GM10248 (cell line): ENCODE measurements at regions not wholly inside any gene's neighbourhood (a gene's known extent, or its start where the extent isn't known, plus 50 kb on each side); places are given as distances from the start of the nearest gene placed in this dataset.

ENCODE experiments used
- CTCF ChIA-PET: fragments of 300-600 bp; sonication (Branson Sonifier 250); formaldehyde crosslinking; extraction: SDS; loops from one replicate; lab custom pipeline; 2021; ENCODE audit warnings: antibody characterized with exemption; lab: Yijun Ruan, JAX
- POLR2A ChIA-PET: fragments of 350-650 bp; sonication (Branson Sonifier 250); formaldehyde crosslinking; extraction: SDS; loops from one replicate; lab custom pipeline; 2020; ENCODE audit warnings: antibody characterized with exemption; lab: Yijun Ruan, JAX
- DNase-seq: peaks from one replicate; pipeline ENCODE4 v3.0.0; 2012; ENCODE audit errors: extremely low spot score
- TF ChIP-seq, protein P1 (sequence below): IDR thresholded peaks from 2 replicates; pipeline ENCODE4 v1.5.1; 2012; ENCODE audit warnings: mild to moderate bottlenecking, low read depth; ENCODE audit errors: extremely low read depth, missing control alignments, control extremely low read depth

- POLR2A ChIA-PET: no interaction called here
- CTCF ChIA-PET: no interaction called here
- TF ChIP-seq, protein P1, sequence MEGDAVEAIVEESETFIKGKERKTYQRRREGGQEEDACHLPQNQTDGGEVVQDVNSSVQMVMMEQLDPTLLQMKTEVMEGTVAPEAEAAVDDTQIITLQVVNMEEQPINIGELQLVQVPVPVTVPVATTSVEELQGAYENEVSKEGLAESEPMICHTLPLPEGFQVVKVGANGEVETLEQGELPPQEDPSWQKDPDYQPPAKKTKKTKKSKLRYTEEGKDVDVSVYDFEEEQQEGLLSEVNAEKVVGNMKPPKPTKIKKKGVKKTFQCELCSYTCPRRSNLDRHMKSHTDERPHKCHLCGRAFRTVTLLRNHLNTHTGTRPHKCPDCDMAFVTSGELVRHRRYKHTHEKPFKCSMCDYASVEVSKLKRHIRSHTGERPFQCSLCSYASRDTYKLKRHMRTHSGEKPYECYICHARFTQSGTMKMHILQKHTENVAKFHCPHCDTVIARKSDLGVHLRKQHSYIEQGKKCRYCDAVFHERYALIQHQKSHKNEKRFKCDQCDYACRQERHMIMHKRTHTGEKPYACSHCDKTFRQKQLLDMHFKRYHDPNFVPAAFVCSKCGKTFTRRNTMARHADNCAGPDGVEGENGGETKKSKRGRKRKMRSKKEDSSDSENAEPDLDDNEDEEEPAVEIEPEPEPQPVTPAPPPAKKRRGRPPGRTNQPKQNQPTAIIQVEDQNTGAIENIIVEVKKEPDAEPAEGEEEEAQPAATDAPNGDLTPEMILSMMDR: no peak
- no peak for DNase-seq
These were observed 1355.6 kb downstream of the FAM133A start for GRCh38 chrX:95029571-95029970.

- TF ChIP-seq, protein P1: no peak
- ChIA-PET POLR2A (no interaction called here), CTCF (no interaction called here)
- no peak for DNase-seq
These were observed 1366.1 kb downstream of the FAM133A start for GRCh38 chrX:95040104-95040503.

- ChIA-PET CTCF (no interaction called here), POLR2A (no interaction called here)
- DNase-seq: no peak
- TF ChIP-seq, protein P1: no peak
These were observed 1370.3 kb downstream of the FAM133A start for GRCh38 chrX:95044331-95044730.

- CTCF ChIA-PET: no interaction called here
- TF ChIP-seq, protein P1: no peak
- no peak for DNase-seq
- POLR2A ChIA-PET: no interaction called here
These were observed 1382.0 kb downstream of the FAM133A start for GRCh38 chrX:95055991-95056390.

DNA sequence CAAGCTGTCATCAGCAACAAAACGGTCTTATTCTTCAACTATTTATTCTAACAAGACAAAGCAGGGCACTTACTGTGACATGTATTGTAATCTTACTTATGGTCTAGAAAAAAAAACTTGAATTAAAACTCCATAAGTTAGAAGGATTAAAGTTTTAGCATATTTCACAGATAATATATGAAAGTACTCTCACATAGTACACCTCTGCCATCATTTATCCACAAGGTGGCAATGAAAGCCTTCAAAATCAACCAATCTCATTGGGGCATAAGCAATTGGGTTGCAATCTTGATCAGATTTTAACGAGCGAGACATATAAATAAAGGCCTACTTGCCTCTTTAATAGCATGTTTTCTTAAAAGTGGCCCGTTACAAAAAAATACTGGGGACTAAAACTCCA is 1382.9 kb downstream of the FAM133A start:
- ChIA-PET CTCF (no interaction called here), POLR2A (no interaction called here)
- TF ChIP-seq, protein P1: no peak
- no peak for DNase-seq

- POLR2A ChIA-PET: no interaction called here
- TF ChIP-seq, protein P1: no peak
- no peak for DNase-seq
- CTCF ChIA-PET: no interaction called here
These were observed 1383.3 kb downstream of the FAM133A start for GRCh38 chrX:95057341-95057740.

GRCh38 chrX:95058815-95059214 is 1384.8 kb downstream of the FAM133A start:
- ChIA-PET CTCF (no interaction called here), POLR2A (no interaction called here)
- TF ChIP-seq, protein P1: no peak
- DNase-seq: no peak
